Mesendoderm (in vitro differentiated cells): ENCODE measurements at regions not wholly inside any gene's neighbourhood (a gene's known extent, or its start where the extent isn't known, plus 50 kb on each side); places are given as distances from the start of the nearest gene placed in this dataset.

Experiments used
- DNase-seq: peaks from one replicate; pipeline ENCODE4 v3.0.0; 2013
- H2AK5ac ChIP-seq: 2 replicates; pipeline ENCODE4 v1.6.1; 2013; ENCODE audit warnings: low read length, inconsistent platforms
- H2BK120ac ChIP-seq: 2 replicates; pipeline ENCODE4 v1.6.1; 2013; ENCODE audit warnings: low read depth, mild to moderate bottlenecking, low read length, moderate library complexity, mixed read lengths
- H2BK15ac ChIP-seq: replicated peaks from 2 replicates; pipeline ENCODE4 v1.6.1; 2013; ENCODE audit warnings: low read depth, mild to moderate bottlenecking, moderate library complexity
- H2BK5ac ChIP-seq: 2 replicates; pipeline ENCODE4 v1.6.1; 2013; ENCODE audit warnings: low read length, inconsistent platforms
- H3K18ac ChIP-seq: 2 replicates; pipeline ENCODE4 v1.6.1; 2013; ENCODE audit warnings: mild to moderate bottlenecking, low read length, mixed read lengths
- H3K23ac ChIP-seq: one replicate; pipeline ENCODE4 v1.6.1; 2013; ENCODE audit warnings: low read length
- H3K27ac ChIP-seq: 2 replicates; pipeline ENCODE4 v1.5.1; 2013; ENCODE audit warnings: low read depth, mild to moderate bottlenecking, inconsistent platforms, low read length, moderate library complexity
- H3K27me3 ChIP-seq: 2 replicates; pipeline ENCODE4 v1.6.1; 2013; ENCODE audit warnings: low read length, control low read depth, mild to moderate bottlenecking, inconsistent platforms; ENCODE audit not compliant: insufficient read depth, poor library complexity
- H3K36me3 ChIP-seq: 2 replicates; pipeline ENCODE4 v1.6.1; 2013; ENCODE audit warnings: low read length, inconsistent platforms; ENCODE audit not compliant: control insufficient read depth, insufficient read depth
- H3K4ac ChIP-seq: one replicate; pipeline ENCODE4 v1.6.1; 2013; ENCODE audit warnings: low read depth, mild to moderate bottlenecking, low read length, moderate library complexity
- H3K4me1 ChIP-seq: 2 replicates; pipeline ENCODE4 v1.6.1; 2013; ENCODE audit warnings: low read depth, low read length, inconsistent platforms; ENCODE audit not compliant: control insufficient read depth
- H3K4me2 ChIP-seq: 2 replicates; pipeline ENCODE4 v1.6.1; 2013; ENCODE audit warnings: low read length
- H3K4me3 ChIP-seq: 2 replicates; pipeline ENCODE4 v1.5.1; 2013; ENCODE audit warnings: mild to moderate bottlenecking, low read length
- H3K56ac ChIP-seq: one replicate; pipeline ENCODE4 v1.6.1; 2013; ENCODE audit warnings: low read length
- H3K79me1 ChIP-seq: 2 replicates; pipeline ENCODE4 v1.6.1; 2013; ENCODE audit warnings: low read length, inconsistent platforms
- H3K79me2 ChIP-seq: 2 replicates; pipeline ENCODE4 v1.6.1; 2013; ENCODE audit warnings: mild to moderate bottlenecking, low read length; ENCODE audit not compliant: control insufficient read depth, insufficient read depth
- H3K9ac ChIP-seq: 2 replicates; pipeline ENCODE4 v1.6.1; 2013; ENCODE audit warnings: low read length, inconsistent platforms
- H4K5ac ChIP-seq: one replicate; pipeline ENCODE4 v1.6.1; 2013; ENCODE audit warnings: low read length
- H4K8ac ChIP-seq: one replicate; pipeline ENCODE4 v1.6.1; 2013; ENCODE audit warnings: low read depth, mild to moderate bottlenecking, control low read depth, low read length, moderate library complexity
- WGBS: extraction: QIAGEN DNeasy Blood & Tissue Kit; methylation state at CpG from one replicate; pipeline ENCODE4 v1.1.7; 2013; ENCODE audit warnings: low lambda C conversion rate, missing lambda C conversion rate; ENCODE audit not compliant: insufficient coverage; ENCODE audit errors: extremely low coverage; 5-methylcytosine and 5-hydroxymethylcytosine counted together

DNA sequence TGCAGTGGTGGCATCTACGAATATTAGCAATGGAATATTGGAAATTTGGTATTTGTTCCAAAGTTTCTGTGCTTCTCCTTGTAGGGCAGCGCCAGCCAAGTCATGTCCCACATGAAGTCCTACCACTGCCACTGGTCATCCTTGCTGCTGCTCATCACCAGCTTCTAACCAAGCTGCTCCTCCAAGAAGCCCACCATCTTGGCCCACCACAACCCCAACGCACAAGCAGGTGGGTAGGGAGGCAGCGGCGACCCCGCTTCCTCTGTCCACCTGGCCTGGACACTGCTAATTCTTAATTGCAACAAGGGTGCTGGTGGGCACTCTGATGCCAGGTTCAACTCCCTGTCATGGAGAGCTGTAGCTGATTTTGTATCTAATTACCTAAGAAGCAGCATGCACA is 291.2 kb upstream of the LYPLAL1 start:
- H3K56ac ChIP-seq, result no peak overlapping the region
- H2AK5ac ChIP-seq, result no peak overlapping the region
- no peak overlapping the region for H4K5ac ChIP-seq
- H3K79me1 ChIP-seq, result no peaks in the 10 kb centered on the region
- H2BK15ac ChIP-seq, result no peak overlapping the region
- no peak overlapping the region for H3K18ac ChIP-seq
- H3K79me2 ChIP-seq, result no peaks in the 10 kb centered on the region
- no peak for DNase-seq
- H3K4me1 ChIP-seq, result no peaks in the 10 kb centered on the region
- H3K27ac ChIP-seq, result no peak overlapping the region
- H3K4me2 ChIP-seq, result no peak overlapping the region
- no peaks in the 10 kb centered on the region for H3K27me3 ChIP-seq
- no peak overlapping the region for H2BK120ac ChIP-seq
- no peak overlapping the region for H3K4me3 ChIP-seq
- no peak overlapping the region for H4K8ac ChIP-seq
- no peak overlapping the region for H3K4ac ChIP-seq
- WGBS, result no CpG with 5 or more reads among the region's 6 CpGs
- H2BK5ac ChIP-seq, result no peak overlapping the region
- H3K36me3 ChIP-seq, result no peaks in the 10 kb centered on the region
- H3K23ac ChIP-seq, result no peak overlapping the region
- no peak overlapping the region for H3K9ac ChIP-seq

DNA sequence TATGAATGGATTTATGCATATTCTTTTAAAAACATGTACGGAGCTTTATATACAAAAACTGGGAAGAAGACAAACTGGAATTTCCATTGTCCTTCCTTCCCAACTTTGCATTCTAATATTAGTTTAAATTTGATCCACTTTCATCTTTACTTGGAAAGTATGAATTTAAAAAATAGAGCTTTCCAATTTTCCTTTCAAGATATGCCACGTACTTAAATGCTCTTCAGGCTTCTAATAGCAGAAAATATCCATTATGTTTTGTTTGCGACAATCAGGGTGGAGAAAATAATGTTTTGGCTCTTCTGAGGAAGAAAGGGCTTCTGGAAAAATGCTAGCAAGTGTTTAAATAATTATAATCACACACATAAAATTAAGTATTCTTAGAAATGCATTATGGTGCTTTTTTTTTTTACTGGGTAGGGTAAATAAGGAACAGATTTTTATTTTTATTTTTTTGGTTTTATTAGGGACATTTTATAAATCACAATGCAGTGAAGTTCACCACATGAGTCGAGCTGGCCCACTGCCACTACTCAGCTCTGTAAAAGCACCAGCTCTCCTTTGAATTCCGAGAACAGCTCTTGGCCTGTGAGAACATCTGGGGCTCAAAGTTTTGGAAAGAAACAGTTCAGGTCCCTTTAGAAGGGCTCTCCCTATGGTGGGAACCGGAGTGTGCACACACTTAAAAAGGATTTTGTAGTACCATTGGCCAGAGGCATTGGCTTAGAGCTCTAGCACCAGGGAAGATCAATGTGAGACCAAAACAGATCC is 287.4 kb upstream of the LYPLAL1 start:
- Histone ChIP-seq H2AK5ac (no peak overlapping the region), H3K27ac (no peak overlapping the region), H3K23ac (no peak overlapping the region), H2BK15ac (no peak overlapping the region), H3K4ac (no peak overlapping the region), H3K4me2 (no peak overlapping the region), H3K4me3 (no peak overlapping the region), H4K5ac (no peak overlapping the region), H3K18ac (no peak overlapping the region), H3K36me3 (no peaks in the 10 kb centered on the region), H3K4me1 (no peaks in the 10 kb centered on the region), H4K8ac (no peak overlapping the region), H2BK5ac (no peak overlapping the region), H3K56ac (no peak overlapping the region), H3K27me3 (no peaks in the 10 kb centered on the region), H3K79me1 (no peaks in the 10 kb centered on the region), H3K9ac (no peak overlapping the region), H2BK120ac (no peak overlapping the region), H3K79me2 (no peaks in the 10 kb centered on the region)
- DNase-seq, result no peak
- no CpG with 5 or more reads among the region's 6 CpGs for WGBS

DNA sequence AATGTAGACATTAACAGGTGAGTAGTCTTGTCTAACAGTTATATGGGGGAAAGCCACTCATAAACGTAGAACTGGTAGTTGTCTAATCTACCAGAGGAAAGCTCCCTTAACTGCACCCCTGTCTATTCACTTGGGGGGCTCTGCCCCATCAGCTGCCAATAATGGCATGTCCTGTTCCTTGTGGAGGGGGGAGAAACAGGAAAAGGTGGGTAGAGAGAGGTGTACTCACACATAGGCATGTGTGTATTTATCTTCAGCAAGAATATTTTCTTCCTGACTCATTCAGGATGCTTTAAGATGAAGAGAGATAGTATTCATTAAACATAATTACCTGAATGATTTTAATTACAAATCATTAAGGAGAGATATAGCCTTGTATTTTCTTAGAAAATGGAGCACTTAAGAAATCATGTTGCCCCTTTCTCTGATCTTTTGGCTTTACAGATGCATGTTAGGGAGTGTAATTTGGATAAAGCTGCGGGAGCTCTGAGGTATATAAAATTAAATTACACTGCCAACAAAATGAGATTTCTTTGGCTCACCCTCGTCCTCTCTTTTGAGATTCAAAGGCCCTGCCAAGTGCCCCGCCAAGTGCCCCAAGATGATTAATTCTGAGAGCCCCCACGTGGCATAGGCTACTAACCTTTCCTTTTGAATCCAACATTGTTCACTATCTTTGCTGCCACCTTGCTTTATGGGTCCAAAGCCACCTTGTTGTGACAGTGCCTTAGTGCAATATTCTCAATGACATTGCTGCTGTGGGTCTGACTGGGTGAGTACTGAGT is 286.3 kb upstream of the LYPLAL1 start:
- no peaks in the 10 kb centered on the region for H3K79me2 ChIP-seq
- H3K36me3 ChIP-seq, result no peaks in the 10 kb centered on the region
- no peak overlapping the region for H2BK120ac ChIP-seq
- no CpG with 5 or more reads among the region's 5 CpGs for WGBS
- no peak overlapping the region for H3K4me3 ChIP-seq
- DNase-seq, result no peak
- no peak overlapping the region for H3K4ac ChIP-seq
- H3K4me1 ChIP-seq, result no peaks in the 10 kb centered on the region
- no peak overlapping the region for H3K23ac ChIP-seq
- no peak overlapping the region for H2BK15ac ChIP-seq
- no peak overlapping the region for H4K8ac ChIP-seq
- H3K27ac ChIP-seq, result no peak overlapping the region
- no peak overlapping the region for H3K56ac ChIP-seq
- H2AK5ac ChIP-seq, result no peak overlapping the region
- no peak overlapping the region for H3K4me2 ChIP-seq
- H3K27me3 ChIP-seq, result no peaks in the 10 kb centered on the region
- H3K9ac ChIP-seq, result no peak overlapping the region
- no peak overlapping the region for H3K18ac ChIP-seq
- no peaks in the 10 kb centered on the region for H3K79me1 ChIP-seq
- no peak overlapping the region for H4K5ac ChIP-seq
- no peak overlapping the region for H2BK5ac ChIP-seq

DNA sequence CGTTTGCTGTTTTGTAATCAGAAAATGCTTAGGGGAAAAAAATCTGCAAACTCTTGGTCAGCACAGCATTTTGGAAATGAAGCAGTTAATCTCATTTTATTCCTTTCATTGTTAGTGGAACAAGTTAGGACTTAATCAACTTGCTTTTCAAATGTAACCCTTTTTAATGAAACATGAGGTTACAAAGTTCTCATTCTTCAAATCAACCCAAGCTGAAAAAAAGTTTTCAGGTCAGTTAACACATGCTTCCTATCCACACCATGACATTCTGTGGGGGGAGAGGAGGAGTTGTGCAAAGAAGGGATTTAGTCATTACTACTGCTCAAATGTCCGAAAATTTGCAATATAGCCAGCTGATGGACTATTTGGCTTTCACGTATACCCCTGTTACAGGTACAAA is 283.2 kb upstream of the LYPLAL1 start:
- Histone ChIP-seq H3K79me2 (no peaks in the 10 kb centered on the region), H2AK5ac (no peak overlapping the region), H3K27ac (no peak overlapping the region), H3K9ac (no peak overlapping the region), H4K8ac (no peak overlapping the region), H2BK15ac (no peak overlapping the region), H3K27me3 (no peaks in the 10 kb centered on the region), H3K36me3 (no peaks in the 10 kb centered on the region), H2BK5ac (no peak overlapping the region), H3K56ac (no peak overlapping the region), H3K23ac (no peak overlapping the region), H3K4me1 (no peaks in the 10 kb centered on the region), H3K4ac (no peak overlapping the region), H3K4me3 (no peak overlapping the region), H2BK120ac (no peak overlapping the region), H3K18ac (no peak overlapping the region), H4K5ac (no peak overlapping the region), H3K79me1 (no peaks in the 10 kb centered on the region), H3K4me2 (no peak overlapping the region)
- no peak for DNase-seq
- WGBS, result no CpG with 5 or more reads among the region's 3 CpGs

DNA sequence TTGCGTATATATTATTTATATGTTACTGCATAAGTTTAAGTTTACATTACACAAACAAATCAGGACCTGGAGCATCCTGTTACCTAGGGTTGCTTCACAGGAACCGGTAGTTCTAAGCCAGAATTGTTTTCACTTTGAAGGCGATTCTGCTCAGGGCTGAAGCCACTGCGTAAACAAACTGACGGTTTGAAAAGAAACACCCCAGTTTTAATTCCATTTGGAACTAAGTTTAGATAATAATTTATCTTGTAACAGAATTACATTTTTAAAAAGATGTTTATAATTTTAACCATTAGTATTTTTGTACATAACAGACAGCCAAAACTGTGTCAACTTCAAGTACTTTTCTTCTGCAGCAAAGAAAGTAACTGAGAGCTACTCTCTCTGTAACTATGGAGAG is 282.1 kb upstream of the LYPLAL1 start:
- Histone ChIP-seq H3K18ac (no peak overlapping the region), H2AK5ac (no peak overlapping the region), H3K9ac (no peak overlapping the region), H3K36me3 (no peaks in the 10 kb centered on the region), H3K27ac (no peak overlapping the region), H3K4ac (no peak overlapping the region), H2BK5ac (no peak overlapping the region), H3K79me1 (no peaks in the 10 kb centered on the region), H4K5ac (no peak overlapping the region), H3K79me2 (no peaks in the 10 kb centered on the region), H3K27me3 (no peaks in the 10 kb centered on the region), H3K4me2 (no peak overlapping the region), H3K56ac (no peak overlapping the region), H3K4me1 (no peaks in the 10 kb centered on the region), H2BK15ac (no peak overlapping the region), H4K8ac (no peak overlapping the region), H3K4me3 (no peak overlapping the region), H3K23ac (no peak overlapping the region), H2BK120ac (no peak overlapping the region)
- WGBS, result no CpG with 5 or more reads among the region's 5 CpGs
- DNase-seq, result no peak
